Right cardiac atrium (tissue), 5 donors: ENCODE measurements at regions not wholly inside any gene's neighbourhood (a gene's known extent, or its start where the extent isn't known, plus 50 kb on each side); places are given as distances from the start of the nearest gene placed in this dataset.

Experiments
- ATAC-seq, 2 donors: fragments of 200-7000 bp; cut with Tn5 transposase; one replicate each; pipeline versions ENCODE4 v1.8.0 to v1.9.1; 2020; ENCODE audit warnings: moderate library complexity in 2 of 2, mild to moderate bottlenecking in 1 of 2
- DNase-seq, 3 donors: peaks; one replicate each; pipeline ENCODE4 v3.0.0-alpha.2; 2020
- H3K27ac ChIP-seq: one replicate; pipeline ENCODE4 v1.5.1; 2013; ENCODE audit warnings: mild to moderate bottlenecking, low read length, control low read depth, moderate library complexity
- H3K27me3 ChIP-seq: one replicate; pipeline ENCODE4 v1.6.1; 2013; ENCODE audit not compliant: control insufficient read depth, insufficient read depth
- H3K4me1 ChIP-seq: one replicate; pipeline ENCODE4 v1.6.1; 2013; ENCODE audit warnings: low read length; ENCODE audit not compliant: control insufficient read depth, insufficient read depth
- H3K4me3 ChIP-seq: one replicate; pipeline ENCODE4 v1.5.1; 2013; ENCODE audit warnings: low read length, control low read depth
- H3K9me3 ChIP-seq: one replicate; pipeline ENCODE4 v1.6.1; 2013; ENCODE audit warnings: low read length; ENCODE audit not compliant: control insufficient read depth
- WGBS: extraction: QIAGEN DNeasy Blood & Tissue Kit; methylation state at CpG from one replicate; pipeline ENCODE4 v1.1.7; 2013; 5-methylcytosine and 5-hydroxymethylcytosine counted together
- intact Hi-C, 4 donors: fragments of 100-400 bp; cut with DNase I; formaldehyde crosslinking; loops; one replicate each; pipeline versions ENCODE4 v1.11.0 to v1.14.0; 2022 to 2023
- donor health status: healthy with polysubstance abuse.
- donor health status: DM: no; HTN: yes; CAD: no.
- donor health status: DM: no; HTN: no; CAD: no.
- donor health status: DM: no; HTN: yes; CAD: no; lungs with severe emphysema.
- donor health status: DM: yes; HTN: yes; CAD: no.

DNA sequence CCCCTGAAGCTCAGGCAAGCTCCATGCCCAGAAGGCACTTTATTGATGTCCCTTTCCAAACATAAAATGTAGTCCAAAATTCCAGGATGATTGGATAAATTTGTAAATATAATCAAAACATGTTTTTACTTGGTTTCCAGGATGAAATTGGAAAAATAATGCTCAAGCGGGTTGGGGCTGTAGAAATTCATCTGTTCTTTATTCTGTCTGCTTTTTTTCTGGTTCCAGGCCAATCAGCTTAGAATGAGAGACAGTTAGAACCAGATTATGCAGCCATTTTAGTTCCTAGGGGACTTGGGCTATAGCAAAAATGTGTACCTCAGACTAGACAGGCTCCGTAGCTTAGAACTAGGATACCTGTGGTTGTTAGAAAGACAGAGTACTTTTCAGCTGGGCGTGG is 450.8 kb downstream of the MCTP2 start:
- WGBS, result 92% methylated on average over 3 of the region's 3 CpGs
- Histone ChIP-seq H3K4me3 (no peak overlapping the region), H3K9me3 (no peaks in the 10 kb centered on the region), H3K27ac (no peak overlapping the region), H3K27me3 (no peaks in the 10 kb centered on the region), H3K4me1 (no peaks in the 10 kb centered on the region)
- no peak for DNase-seq
- no peak for ATAC-seq
- intact Hi-C loops, result no loop called here

DNA sequence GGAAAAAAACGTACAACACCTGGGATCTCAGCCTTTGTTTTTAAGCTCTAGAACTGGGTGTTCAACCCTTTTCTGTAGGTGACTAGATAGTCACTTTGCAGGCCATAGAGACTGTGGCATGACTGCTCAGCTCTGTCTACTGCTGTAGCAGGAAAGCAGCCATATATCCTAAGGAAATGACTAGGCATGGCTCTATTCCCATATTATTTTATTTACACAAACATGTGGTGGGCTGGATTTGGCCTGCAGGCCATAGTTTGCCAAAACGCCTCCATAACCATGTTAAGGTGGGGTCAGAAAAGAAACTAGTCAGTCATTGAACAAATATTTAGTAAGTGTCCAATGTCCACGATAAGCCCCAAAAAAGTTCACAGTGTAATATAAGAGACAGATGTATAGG is 452.5 kb downstream of the MCTP2 start:
- intact Hi-C loops, result no loop called here
- H3K27me3 ChIP-seq, result no peaks in the 10 kb centered on the region
- 77% methylated on average over 3 of the region's 3 CpGs for WGBS
- H3K27ac ChIP-seq, result no peak overlapping the region
- H3K4me3 ChIP-seq, result no peak overlapping the region
- DNase-seq (no peak), ATAC-seq (no peak)
- no peaks in the 10 kb centered on the region for H3K9me3 ChIP-seq
- no peaks in the 10 kb centered on the region for H3K4me1 ChIP-seq

DNA sequence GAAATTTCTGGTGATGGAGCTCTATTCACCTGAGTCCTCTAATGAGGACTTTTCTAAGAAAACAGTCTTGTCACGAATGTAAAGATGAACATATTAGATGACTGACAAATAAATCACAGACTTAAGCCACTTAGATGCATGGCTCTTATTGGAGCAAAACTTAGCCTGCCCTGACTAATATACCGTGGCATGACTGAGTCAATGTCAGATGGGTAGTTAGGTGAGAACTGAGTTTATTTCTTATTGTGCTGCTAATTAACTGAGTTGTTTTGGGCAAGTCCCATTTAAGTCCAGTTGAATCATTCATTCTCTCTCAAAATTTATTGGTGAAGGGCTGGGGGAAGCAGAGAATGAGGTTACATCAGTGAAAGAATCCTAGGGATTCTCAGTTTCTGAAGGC is 459.8 kb downstream of the MCTP2 start:
- H3K27ac ChIP-seq, result no peak overlapping the region
- intact Hi-C loops, result no loop called here
- no peaks in the 10 kb centered on the region for H3K9me3 ChIP-seq
- no peak for DNase-seq
- no peak overlapping the region for H3K4me3 ChIP-seq
- no peak for ATAC-seq
- 93% methylated on average over 2 of the region's 2 CpGs for WGBS
- no peaks in the 10 kb centered on the region for H3K4me1 ChIP-seq
- H3K27me3 ChIP-seq, result no peaks in the 10 kb centered on the region

DNA sequence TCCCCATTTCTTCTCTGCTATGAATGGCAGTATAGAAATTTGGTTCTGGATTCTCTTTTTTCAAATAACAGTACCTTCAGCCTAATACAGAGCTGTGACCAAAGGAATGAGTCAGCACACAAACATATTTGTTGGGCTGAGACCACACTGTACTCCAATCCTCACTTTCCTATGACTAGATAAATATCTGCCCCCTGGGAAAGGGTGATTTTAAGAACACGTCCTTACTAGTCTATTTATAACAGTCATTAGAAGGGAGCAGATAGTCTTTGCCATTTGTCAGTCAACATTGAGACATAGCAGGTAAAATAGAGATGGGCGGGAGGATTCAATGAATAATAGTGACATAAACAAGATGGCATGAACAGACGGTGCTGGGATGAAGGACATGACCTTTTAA is 461.3 kb downstream of the MCTP2 start:
- no peak overlapping the region for H3K4me3 ChIP-seq
- ATAC-seq (no peak), DNase-seq (no peak)
- WGBS, result 61% methylated on average over 3 of the region's 3 CpGs
- no peaks in the 10 kb centered on the region for H3K4me1 ChIP-seq
- H3K9me3 ChIP-seq, result no peaks in the 10 kb centered on the region
- H3K27ac ChIP-seq, result no peak overlapping the region
- H3K27me3 ChIP-seq, result no peaks in the 10 kb centered on the region
- intact Hi-C loops, result no loop called here

DNA sequence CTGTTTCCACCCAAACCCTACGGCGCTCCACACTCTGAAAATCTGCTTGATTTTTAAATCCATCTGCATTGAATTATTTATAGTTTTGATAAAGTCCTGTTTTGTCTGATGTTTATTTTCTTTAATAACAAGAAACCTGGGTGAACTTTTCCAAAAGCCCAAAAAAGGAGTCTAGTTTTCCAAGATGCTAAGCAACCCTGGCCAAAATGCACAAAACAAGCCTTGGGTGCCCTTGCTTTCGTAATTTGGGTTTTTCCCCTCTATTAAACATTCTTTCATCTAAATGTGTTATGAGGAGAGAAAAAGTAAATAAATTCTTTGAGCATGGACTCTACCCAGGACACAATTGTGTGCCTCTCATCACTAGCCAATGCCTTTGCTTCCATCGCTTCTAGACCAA is 468.9 kb downstream of the MCTP2 start:
- intact Hi-C loops, result no loop called here
- no peak overlapping the region for H3K4me3 ChIP-seq
- no peaks in the 10 kb centered on the region for H3K4me1 ChIP-seq
- whole genome bisulfite sequencing, result 82% methylated on average over 4 of the region's 4 CpGs
- H3K27me3 ChIP-seq, result no peaks in the 10 kb centered on the region
- no peak overlapping the region for H3K27ac ChIP-seq
- DNase-seq, result no peak
- H3K9me3 ChIP-seq, result no peaks in the 10 kb centered on the region
- no peak for ATAC-seq

DNA sequence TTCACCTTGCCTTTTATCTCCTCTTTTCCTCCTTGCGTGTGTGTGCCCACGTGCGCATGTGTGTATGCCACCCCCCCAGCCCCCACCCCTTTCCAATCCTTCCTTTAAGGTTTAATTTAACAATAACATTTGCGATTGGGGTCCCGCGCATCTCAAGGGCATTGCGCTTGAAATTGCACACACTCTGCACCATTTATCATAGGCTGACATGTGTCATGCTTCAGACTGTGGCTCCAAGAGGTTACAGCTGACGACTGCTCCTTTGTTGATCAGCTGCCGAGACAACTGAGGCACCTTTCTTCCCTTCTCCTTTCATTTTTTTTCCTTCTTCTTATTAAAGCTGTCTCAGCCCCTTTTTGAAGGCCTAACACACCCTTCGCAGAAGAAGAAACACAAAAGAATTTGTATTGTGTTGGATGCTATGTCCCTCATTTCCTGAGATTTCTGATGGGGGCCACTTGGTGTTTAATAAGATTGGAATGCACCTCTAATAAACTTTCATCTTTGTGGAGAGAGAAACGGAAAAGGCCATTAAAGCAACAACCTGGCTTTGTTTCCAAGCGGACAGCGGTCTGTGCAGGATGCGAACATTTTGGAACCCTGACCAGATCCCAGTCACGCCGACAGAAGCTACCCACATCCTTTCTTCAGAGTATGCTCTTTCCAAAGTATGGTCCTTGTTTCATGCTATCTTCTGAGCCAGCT is 470.1 kb downstream of the MCTP2 start:
- Histone ChIP-seq H3K27me3 (no peaks in the 10 kb centered on the region), H3K9me3 (no peaks in the 10 kb centered on the region), H3K4me1 (no peaks in the 10 kb centered on the region), H3K27ac (no peak overlapping the region), H3K4me3 (no peak overlapping the region)
- intact Hi-C loops, result no loop called here
- ATAC-seq (no peak), DNase-seq (no peak)
- 81% methylated on average over 16 of the region's 16 CpGs for WGBS

DNA sequence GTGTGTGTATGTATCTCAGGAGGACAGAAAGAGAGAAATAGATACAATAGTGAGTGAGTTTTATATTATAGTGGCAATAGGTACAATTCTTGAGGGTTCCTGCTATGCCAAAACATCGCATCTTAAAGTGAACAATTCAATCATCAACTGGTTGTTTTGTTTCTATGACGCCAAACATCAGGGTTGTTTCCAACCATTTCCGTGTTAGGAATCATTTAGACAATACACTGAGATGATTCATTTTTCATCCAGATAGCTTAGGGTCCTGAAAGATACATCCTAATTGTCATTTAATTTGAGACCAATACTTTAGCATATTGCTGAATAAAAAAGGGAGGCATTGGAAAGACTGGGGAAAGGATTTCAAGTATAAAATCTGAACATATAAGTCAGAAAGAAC is 472.2 kb downstream of the MCTP2 start:
- no peaks in the 10 kb centered on the region for H3K27me3 ChIP-seq
- intact Hi-C loops, result no loop called here
- no peak overlapping the region for H3K27ac ChIP-seq
- no peaks in the 10 kb centered on the region for H3K9me3 ChIP-seq
- no peaks in the 10 kb centered on the region for H3K4me1 ChIP-seq
- DNase-seq (no peak), ATAC-seq (no peak)
- WGBS, result 57% methylated on average over 3 of the region's 3 CpGs
- H3K4me3 ChIP-seq, result no peak overlapping the region

DNA sequence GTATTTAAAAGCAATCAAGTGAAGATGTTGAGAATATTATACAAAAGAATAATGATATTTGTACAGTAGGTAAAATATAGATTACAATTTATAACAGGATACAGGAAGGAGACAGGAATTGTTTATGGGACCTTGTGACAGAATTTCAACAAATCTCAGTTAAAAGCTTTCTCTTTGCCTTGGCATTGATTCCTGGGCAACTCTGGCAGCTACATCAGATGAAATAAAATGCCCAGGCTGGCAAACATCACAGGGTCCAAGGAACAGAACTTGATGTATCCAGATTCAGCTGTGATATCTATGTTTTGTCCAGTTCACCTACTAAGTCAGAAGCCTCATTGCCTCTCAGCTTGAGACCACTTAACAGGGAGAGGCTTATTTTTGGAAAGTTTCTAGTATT is 473.1 kb downstream of the MCTP2 start:
- ATAC-seq (no peak), DNase-seq (no peak)
- H3K4me1 ChIP-seq, result no peaks in the 10 kb centered on the region
- H3K27ac ChIP-seq, result no peak overlapping the region
- H3K27me3 ChIP-seq, result no peaks in the 10 kb centered on the region
- H3K9me3 ChIP-seq, result no peaks in the 10 kb centered on the region
- no peak overlapping the region for H3K4me3 ChIP-seq
- intact Hi-C loops, result no loop called here

DNA sequence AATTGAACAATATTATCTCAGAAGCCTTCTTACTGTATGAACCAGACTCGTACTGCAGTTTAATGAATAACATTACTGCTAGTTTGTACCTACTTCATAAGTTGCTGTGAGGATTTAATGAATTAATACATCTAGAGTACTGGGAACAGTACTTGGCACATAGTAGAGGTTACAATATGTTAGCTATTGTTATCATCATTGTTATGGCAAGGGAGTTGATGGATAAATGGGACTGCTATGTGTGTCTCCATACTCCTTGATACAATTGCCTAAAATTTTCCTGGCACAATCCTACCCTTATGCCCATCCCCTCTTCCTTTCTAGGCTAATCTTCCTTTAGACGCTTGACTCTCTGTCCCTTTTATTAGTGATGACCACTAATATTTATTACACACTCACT is 473.6 kb downstream of the MCTP2 start:
- H3K27ac ChIP-seq, result no peak overlapping the region
- intact Hi-C loops, result no loop called here
- WGBS, result 81% methylated on average over 2 of the region's 2 CpGs

DNA sequence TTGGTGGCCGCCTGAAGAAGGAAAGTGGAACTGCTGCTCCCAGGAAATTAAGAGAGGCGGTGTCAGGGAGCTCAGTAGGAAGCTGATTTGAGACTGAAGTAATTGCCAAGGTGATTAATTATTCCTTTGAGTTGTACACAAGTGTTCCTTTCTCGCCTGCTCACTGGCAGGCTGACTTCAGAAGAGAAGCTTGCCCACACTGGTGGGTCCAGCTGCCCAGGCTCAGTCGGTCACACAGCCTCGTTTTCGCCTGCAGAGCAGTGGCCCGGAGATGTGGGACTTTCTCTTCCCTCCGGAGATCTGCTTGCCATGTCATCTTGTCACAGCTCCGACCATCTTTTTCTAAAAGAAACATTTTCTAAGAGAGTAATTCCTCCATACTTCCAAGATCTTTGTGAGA is 478.0 kb downstream of the MCTP2 start:
- Histone ChIP-seq H3K27ac (no peak overlapping the region), H3K27me3 (no peaks in the 10 kb centered on the region), H3K9me3 (no peaks in the 10 kb centered on the region), H3K4me1 (no peaks in the 10 kb centered on the region), H3K4me3 (no peak overlapping the region)
- 95% methylated on average over 9 of the region's 9 CpGs for WGBS
- DNase-seq, result no peak
- no peak for ATAC-seq
- intact Hi-C loops, result no loop called here

More for the DNA sequence above, 473.6 kb downstream of the MCTP2 start:
- DNase-seq (no peak), ATAC-seq (no peak)
- no peak overlapping the region for H3K4me3 ChIP-seq
- no peaks in the 10 kb centered on the region for H3K9me3 ChIP-seq
- no peaks in the 10 kb centered on the region for H3K27me3 ChIP-seq
- H3K4me1 ChIP-seq, result no peaks in the 10 kb centered on the region

DNA sequence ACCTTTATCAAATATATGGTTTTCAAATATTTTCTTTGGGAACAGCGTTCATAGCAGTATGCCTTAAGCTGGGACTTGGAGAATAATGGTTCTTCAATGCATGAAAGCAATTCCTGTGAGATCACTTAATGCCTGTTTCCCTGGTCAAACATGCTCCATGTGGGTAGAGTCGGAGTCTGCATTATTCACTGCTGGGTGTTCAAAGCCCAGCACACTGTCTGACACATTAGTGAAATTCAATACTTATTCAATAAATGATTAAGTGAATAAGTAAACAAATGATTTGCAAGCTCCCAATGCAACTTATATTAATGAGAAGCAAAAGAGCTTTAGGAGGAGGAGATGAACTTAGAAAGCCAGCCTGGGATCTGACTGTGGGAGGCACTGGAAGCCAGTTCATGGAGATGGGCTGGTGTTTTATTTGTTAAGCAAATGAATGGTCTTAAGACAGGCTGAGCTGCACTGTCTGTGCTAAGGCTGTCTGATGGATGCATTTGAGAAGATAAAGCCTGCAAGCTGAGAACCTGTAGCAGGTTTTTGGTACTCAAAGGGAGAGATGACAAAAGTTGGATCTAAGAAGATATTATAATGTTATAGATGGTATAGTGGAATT is 490.8 kb downstream of the MCTP2 start:
- Histone ChIP-seq H3K27me3 (no peaks in the 10 kb centered on the region), H3K4me1 (no peaks in the 10 kb centered on the region), H3K4me3 (no peak overlapping the region), H3K27ac (no peak overlapping the region), H3K9me3 (no peaks in the 10 kb centered on the region)
- no peak for DNase-seq
- ATAC-seq, result no peak
- intact Hi-C loops, result no loop called here
- WGBS, result 87% methylated on average over 2 of the region's 2 CpGs

DNA sequence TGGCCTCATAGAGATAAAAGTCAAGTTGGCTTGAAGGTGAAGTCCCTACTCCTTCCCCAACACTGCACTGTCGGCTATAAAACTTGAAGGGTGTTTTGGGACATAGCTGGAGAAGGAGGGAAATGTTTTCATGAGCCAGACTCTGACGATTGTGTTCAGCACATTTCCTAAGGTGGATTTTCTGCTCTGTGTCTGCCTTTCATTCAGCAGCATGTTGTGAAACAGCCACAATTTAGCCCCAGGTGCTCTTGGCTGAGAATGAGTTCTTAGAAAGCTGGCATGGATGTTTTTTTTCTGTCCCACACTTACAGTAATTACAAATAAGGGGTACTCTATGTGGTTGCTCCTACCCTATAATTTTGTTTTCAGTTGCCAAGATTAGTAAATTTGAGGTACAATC is 492.4 kb downstream of the MCTP2 start:
- ATAC-seq, result no peak
- H3K9me3 ChIP-seq, result no peaks in the 10 kb centered on the region
- H3K27ac ChIP-seq, result no peak overlapping the region
- no peaks in the 10 kb centered on the region for H3K4me1 ChIP-seq
- 63% methylated on average over 2 of the region's 2 CpGs for WGBS
- no peaks in the 10 kb centered on the region for H3K27me3 ChIP-seq
- no peak for DNase-seq
- intact Hi-C loops, result no loop called here
- H3K4me3 ChIP-seq, result no peak overlapping the region
